ENCODE measurements at regions not wholly inside any gene's neighbourhood (a gene's known extent, or its start where the extent isn't known, plus 50 kb on each side); places are given as distances from the start of the nearest gene placed in this dataset.

GRCh38 chr2:22290302-22290701, 1094.7 kb upstream of the KLHL29 start:
- no peak for DNase-seq (ENCODE audit: low read depth)

- no peak for DNase-seq (ENCODE audit: low read depth)
Measured at GRCh38 chr2:22290909-22291473, 1094.0 kb upstream of the KLHL29 start.

GRCh38 chr2:22301228-22301627, 1083.8 kb upstream of the KLHL29 start:
- no peak for DNase-seq (ENCODE audit: low read depth)

- DNase-seq (ENCODE audit: low read depth) = no peak
Measured at GRCh38 chr2:22326250-22326649, 1058.7 kb upstream of the KLHL29 start.

- no peak for DNase-seq (ENCODE audit: low read depth)
Measured at GRCh38 chr2:22329211-22330154, 1055.5 kb upstream of the KLHL29 start.

- DNase-seq (ENCODE audit: low read depth) = no peak
Measured at GRCh38 chr2:22336414-22336813, 1048.6 kb upstream of the KLHL29 start.

GRCh38 chr2:22340716-22341115, 1044.3 kb upstream of the KLHL29 start:
- no peak for DNase-seq (ENCODE audit: low read depth)

GRCh38 chr2:22347306-22347705, 1037.7 kb upstream of the KLHL29 start:
- no peak for DNase-seq (ENCODE audit: low read depth)

- no peak for DNase-seq (ENCODE audit: low read depth)
Measured at GRCh38 chr2:22350621-22351020, 1034.4 kb upstream of the KLHL29 start.

GRCh38 chr2:22355816-22356433, 1029.1 kb upstream of the KLHL29 start:
- DNase-seq (ENCODE audit: low read depth) = peak; percentile 0

- no peak for DNase-seq (ENCODE audit: low read depth)
Measured at GRCh38 chr2:22359071-22359672, 1025.8 kb upstream of the KLHL29 start.

GRCh38 chr2:22360735-22361374, 1024.1 kb upstream of the KLHL29 start:
- no peak for DNase-seq (ENCODE audit: low read depth)

GRCh38 chr2:22361571-22361970, 1023.4 kb upstream of the KLHL29 start:
- DNase-seq (ENCODE audit: low read depth) = no peak

- DNase-seq (ENCODE audit: low read depth) = no peak
Measured at GRCh38 chr2:22375096-22375495, 1009.9 kb upstream of the KLHL29 start.

- DNase-seq (ENCODE audit: low read depth) = no peak
Measured at GRCh38 chr2:22377268-22377667, 1007.7 kb upstream of the KLHL29 start.

- no peak for DNase-seq (ENCODE audit: low read depth)
Measured at GRCh38 chr2:22382479-22383169, 1002.4 kb upstream of the KLHL29 start.

- DNase-seq (ENCODE audit: low read depth) = no peak
Measured at GRCh38 chr2:22397847-22398246, 987.1 kb upstream of the KLHL29 start.

- DNase-seq (ENCODE audit: low read depth) = no peak
Measured at GRCh38 chr2:22403748-22404147, 981.2 kb upstream of the KLHL29 start.

GRCh38 chr2:22406625-22407024, 978.4 kb upstream of the KLHL29 start:
- DNase-seq (ENCODE audit: low read depth) = no peak

GRCh38 chr2:22420076-22420475, 964.9 kb upstream of the KLHL29 start:
- DNase-seq (ENCODE audit: low read depth) = no peak

GRCh38 chr2:22442051-22442450, 942.9 kb upstream of the KLHL29 start:
- DNase-seq (ENCODE audit: low read depth) = no peak
